ENCODE measurements at regions not wholly inside any gene's neighbourhood (a gene's known extent, or its start where the extent isn't known, plus 50 kb on each side); places are given as distances from the start of the nearest gene placed in this dataset.
"Not testable (repeated sequence)": the region's sequence is repeated elsewhere in the genome, so short reads cannot be mapped to it uniquely, and the experiment has no call there.

DNA sequence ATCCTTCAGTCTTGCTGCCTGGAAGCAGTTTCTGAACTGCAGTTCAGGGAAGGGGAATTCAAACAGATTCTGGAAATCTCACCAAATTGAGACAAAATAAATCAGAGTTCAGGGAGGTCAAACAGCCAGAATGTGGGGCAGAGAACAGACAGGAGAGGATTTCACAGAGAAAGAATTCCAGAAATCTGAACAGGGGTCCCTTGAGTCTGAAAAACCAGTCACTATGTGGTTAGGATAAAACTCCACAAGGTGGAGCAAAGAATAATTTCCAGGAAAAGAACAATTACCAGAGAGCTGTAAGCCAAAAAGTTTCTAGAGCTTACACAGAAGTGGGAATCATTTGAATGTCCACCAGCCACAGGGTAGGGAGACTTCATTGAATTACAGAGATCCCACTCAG lies 84.7 kb downstream of the URB2 start:
- no peak for DNase-seq (ENCODE audit: low spot score)

DNA sequence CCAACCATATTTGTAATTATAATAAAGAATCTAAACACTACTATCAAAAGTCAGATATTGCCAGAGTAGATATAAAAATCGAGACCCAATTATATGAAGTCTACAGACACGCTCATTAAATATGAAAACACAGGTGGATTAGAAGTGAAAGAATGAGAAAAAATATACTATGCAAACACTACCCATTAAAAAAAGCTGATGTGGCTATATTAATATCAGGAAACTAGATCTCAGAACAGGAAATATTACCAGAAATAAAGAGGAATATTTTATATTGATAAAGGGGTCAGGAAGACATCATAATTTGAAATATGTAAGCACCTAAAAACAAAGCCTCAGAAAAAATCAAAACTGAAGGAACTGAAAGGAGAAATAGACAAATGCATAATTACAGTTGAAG lies 88.3 kb downstream of the URB2 start:
- no peak for DNase-seq (ENCODE audit: low spot score)

DNA sequence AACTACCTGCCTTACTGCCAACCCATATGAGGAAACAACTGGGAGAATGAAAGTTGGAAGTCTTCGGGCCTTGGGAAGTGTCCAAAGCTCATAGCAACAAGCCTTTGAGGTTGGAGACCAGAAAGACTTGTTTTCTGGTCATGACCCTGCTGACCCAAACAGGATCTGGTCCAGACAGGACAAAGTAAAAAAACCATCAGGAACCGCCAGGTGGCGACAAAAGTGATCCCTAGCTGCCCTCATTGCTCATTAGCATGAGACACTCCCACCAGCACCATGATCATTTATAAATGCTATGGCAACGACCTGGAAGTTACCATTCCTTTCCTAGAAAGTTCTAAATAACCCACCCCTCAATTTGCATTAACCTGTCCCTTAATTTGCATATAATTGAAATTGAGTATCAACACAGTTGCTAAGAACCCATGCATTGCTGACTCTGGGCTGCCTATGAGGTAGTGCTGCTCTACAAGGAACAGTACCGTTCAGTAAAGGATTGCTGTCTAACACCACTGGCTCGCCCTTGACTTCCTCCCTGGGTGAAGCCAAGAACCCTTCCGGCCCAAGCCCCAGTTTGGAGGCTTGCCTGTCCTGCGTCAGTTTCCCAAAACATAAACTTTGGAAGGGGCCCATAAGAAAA lies 89.0 kb downstream of the URB2 start:
- DNase-seq (ENCODE audit: low spot score): peak; percentile 95

DNA sequence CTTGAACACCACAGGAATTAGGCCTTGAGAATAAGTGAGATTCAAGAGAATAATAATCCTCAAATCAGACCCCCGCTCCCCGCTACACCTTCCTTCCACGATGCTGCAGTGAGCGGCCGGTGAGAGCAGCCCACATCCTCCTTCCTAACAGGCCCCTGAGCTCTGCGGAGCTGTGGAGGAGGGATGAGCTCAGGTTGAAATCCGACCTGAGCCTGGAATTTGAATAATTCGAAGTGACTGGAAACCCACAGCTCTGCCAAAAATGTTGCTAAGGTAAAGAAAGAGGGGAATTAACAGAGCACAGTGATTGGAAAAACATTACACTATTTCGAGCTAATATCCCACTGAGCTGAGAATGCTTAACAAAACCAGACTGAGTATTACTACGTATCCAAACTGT lies 90.0 kb downstream of the URB2 start:
- no peak for DNase-seq (ENCODE audit: low spot score)

DNA sequence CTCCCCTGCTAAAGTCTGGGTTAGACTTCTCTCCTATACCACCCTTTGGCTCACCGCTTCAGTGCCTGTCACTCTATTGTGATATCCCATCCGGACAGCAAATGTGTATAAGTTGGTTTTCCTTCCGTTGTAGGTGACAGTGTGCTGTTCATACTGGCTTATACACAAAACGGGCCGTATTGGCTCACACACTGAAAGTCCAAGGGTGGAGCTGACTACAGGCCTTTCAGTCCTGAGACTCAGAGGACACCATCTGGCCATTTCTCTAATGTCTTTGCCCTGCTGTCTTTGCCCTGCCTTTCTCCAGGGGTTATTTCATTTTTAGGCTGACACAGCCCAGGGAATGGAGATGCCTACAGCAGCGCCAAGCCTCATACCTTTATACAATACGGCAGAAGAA lies 90.7 kb downstream of the URB2 start:
- no peak for DNase-seq (ENCODE audit: low spot score)

DNA sequence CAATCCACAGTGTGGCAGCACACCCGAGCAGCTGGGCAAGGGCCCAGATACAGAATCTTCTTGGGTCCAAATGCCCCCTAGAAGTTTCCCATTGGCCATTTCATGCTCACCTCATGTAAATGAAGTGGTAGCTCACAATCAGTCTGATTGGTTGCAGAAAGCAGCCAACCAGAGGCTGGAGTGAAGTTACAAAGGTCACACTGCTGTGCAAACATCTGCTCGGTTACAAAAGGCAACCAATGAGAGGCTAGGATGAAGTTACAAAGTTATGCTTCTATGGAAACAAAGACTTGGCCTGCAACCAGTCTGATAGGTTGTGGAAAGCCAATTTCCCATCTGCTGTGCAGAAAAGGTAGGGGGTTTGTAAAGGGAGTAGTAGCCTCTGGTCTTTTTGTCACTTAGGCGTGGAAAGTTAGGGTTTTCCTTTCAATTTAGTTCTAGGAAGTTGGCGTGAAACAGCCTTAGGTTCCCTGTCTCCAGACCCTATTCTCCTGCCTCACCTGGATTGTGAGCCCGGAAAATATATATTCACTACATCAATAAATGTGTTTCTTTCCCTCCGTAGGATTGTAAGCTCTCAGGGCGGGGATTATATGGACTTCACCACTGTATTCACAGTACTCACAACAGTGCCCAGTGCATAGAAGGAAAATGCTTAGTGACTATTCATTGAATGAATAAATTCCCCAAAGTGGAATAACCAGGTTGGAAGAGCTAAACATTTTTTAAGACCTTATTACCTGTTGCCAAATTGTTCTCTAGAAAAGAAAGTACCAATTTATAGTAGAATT lies 91.9 kb downstream of the URB2 start:
- DNase-seq (ENCODE audit: low spot score): peak; percentile 14

DNA sequence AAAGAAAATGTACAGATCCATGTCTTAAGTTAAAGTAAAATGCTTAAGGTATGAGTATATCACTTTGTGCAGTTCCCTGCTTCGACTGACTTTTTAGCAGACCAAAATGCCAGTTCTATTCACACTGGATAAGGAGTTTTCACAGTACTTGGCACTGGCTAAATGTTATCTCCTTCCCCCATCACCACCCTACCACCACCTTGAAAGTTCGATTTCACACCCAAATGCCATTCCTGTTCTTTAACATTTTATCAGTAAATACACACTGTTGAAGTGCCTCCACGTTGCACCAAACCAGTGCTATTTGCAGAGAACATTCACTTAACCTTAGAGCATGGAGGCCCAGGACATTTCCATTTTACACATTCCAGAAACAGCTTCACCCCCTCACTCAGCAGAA lies 100.0 kb downstream of the URB2 start:
- DNase-seq (ENCODE audit: low spot score): no peak

DNA sequence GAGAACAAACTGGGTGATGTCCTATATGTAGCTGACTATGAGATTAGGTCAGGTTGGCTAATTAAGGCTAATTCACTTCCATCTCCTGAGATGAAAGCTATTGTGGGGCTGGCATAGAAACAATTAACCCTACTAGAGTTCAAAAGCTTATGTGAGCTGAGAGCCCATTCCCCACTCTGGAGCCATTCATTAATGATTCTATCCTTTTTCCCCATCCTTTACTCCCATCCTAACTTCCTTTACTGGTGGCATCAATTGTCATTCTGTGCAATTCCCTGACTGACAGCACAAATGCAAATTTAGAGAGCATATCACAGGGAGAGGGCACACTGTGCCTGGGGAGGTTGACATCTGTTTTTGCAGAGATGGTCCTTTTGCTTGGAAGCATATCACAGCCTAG lies 103.9 kb downstream of the URB2 start:
- no peak for DNase-seq (ENCODE audit: low spot score)

DNA sequence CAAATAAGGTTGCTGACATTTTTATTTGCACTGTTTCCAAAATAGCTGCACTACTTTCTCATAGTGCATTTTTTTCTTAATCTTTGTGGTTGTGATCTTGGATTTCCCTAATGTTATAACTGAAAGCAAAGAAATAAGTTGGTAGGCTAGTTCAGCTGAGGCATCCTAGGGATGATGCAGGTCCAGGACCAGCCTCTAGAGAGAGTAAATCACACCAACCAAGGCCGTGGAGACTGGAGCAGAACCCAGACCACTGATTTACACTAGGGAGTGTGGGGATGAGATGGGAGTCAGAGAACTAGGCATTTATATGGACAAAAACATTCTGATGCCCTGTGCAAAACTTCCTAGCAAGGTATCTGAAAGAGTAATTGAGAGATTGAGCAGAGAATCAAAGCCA lies 104.5 kb downstream of the URB2 start:
- DNase-seq (ENCODE audit: low spot score): no peak

DNA sequence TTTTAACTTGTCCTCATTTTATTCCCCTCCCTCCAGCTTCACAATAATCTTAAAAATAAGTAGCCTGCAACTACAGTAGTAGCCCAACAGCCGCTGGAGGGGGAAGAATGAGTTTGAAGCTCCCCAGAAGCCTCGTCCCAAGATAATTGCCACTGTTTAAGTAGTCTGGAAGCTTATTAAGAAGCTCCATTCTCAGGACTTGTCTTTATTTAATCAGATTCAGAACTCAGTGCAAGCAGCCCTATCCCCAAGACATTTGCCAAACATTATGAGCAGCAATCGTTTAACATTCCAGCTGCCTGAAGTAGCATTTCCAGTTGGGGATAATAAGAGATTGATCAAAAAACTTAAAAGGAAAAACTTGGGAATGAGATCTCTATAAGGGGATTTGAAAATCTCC lies 106.0 kb downstream of the URB2 start:
- DNase-seq (ENCODE audit: low spot score): no peak

DNA sequence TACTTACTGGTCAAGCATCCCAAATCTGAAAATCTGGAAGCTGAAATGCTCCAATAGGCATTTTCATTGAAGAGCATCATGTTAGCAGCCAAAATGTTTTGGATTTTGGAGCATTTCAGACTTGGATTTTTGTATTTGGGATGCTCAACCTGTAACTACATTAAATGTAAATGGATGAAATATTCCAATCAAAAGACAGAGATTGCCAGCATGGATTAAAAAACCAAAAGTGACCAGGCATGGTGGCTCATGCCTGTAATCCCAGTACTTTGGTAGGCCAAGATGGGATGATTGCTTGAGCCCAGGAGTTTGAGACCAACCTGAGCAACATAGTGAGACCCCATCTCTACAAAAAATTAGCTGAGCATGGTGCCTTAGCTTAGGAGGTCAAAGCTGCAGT lies 110.3 kb downstream of the URB2 start:
- no peak for DNase-seq (ENCODE audit: low spot score)

DNA sequence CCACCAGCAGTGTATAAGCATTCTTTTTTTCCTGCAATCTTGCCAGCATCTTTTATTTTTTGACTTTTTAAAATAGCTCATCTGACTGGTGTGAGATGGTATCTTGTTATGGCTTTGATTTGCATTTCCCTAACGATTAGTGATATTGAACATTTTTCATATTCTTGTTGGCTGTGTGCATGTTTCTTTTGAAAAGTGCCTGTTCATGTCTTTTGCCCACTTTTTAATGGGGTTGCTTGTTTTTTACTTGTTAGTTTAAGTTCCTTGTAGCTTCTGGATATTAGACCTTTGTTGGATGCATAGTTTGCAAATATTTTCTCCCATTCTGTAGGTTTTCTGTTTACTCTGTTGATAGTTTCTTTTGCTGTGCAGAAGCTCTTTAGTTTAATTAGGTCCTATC lies 116.6 kb downstream of the URB2 start:
- not testable (repeated sequence) for DNase-seq (ENCODE audit: low spot score)

DNA sequence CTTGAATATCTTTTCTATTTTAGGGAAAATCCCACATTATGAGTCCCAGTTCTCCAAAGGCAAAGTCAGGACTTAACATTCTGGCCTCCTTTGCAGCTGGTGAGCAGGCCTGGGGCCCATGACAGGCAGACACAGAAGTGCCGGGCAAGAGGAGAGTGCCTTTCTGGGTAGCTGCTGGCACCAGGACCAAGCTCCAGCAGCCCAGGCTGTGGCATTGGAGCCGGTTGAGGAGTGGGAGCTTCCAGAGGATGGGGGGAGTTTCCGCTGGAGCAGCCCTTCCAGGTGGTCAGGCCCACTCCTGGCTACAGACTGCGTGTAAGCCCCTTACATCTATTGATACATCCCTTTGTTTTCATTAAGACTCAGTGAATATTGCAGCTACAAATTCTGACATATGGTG lies 123.9 kb downstream of the URB2 start:
- no peak for DNase-seq (ENCODE audit: low spot score)

DNA sequence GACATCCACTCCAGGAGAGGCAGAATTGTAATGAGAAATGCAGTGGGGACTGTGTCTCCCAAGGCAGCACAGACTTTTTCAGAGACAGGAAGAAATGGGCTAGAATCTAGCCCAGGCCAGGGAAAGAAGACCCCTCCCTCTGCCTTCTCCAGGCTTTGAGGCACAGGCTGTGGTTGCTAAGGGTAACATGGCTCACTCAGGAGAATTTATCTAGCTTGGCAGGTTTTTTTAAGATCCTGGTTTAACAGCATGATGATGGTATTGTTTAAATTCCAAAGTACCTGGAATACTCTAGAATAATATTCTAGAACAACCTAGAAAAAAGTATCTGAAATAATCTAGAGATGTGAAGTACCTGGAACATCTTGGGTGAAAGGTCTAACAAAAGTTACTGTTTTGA lies 125.6 kb downstream of the URB2 start:
- no peak for DNase-seq (ENCODE audit: low spot score)

DNA sequence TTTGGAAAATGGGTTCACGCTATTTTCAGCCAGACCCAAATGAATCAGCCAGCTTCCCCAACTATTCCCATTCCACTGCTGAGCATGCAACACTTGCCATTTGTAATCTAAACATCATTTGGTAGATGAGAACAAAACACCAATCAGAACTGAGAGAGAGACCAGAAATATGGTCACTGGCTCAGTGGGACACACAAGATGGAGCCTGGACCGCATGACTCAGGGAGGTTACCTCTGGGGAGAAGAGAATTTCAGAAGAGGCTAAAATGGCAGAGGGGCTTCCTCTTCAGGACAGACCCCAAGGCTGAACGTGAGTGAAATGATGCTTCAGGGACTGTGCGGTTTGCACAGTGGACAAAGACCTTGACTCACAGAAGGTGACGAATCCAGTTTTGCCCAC lies 126.6 kb downstream of the URB2 start:
- DNase-seq (ENCODE audit: low spot score): no peak

DNA sequence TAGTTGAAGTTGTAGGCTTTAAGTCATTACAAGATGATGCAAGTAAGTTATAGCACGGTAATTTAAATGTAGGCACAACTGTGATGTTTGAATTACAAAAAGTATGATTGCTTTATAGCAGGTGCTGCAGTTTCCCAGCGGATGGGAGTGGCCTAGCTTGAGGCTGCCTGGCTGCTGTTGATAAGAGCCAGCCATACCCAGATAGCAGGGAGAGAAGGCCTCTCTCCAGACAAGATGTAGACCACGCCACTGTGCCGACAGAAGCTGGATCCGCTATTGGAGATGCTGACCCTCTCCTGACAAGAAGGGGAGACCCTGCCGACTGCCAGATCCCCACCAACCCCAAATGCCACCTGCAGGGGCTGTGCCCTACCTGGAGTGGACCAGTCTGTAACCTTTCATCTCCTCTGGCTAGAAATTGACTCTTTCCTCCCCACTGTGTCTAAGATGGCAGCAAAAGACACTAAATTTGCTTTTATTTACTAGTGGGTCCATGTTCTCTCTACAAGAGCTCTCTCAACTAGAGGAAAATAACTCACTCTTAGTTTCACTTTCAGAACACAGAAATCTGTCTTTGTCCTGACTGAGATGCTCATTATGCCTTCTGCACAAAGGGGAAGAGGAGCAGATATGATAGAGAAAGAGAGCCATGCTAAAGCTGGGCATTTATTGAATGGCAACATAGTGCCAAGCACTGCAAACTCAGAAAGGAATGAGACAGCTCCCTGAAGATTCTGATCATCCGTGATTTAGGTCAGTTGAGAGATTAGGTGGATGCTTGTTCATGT lies 127.9 kb downstream of the URB2 start:
- no peak for DNase-seq (ENCODE audit: low spot score)

DNA sequence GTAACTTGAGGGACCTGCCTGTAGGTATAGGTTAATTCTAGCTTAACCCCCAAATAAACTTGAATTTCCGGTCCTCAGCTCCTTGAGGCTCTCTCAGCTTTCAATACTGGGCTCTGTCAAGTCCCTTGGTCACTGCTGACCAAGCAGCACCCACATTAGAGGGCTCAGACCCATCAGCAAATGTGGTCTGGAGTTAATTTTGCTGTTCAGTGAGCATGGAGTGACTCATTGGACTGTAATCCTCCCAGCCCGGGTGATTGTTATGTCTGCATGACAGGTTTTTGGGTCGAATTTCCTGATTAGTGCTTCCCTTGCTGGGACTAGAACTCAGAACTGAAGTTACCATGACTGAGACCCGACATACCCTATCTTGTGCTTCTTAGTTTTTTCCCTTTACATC lies 130.6 kb downstream of the URB2 start:
- no peak for DNase-seq (ENCODE audit: low spot score)

DNA sequence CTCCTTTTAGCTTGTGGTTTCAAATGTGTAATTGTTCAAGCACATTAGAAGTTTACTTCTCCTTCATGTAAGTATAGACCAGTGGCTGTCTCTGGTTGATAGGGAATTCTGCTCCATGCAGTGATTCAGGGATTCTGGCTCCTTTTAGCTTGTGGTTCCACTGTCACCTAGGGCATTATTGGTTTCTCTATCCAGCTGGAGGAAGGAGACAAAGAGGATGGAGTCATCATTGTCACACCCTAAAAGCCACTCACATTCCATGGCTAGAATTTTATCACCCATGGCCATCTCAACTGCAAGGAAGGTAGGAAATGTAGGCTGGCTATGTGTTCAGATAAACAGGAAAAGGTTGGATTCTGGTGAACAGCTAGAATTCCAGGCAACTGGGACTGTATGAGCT lies 131.2 kb downstream of the URB2 start:
- DNase-seq (ENCODE audit: low spot score): no peak

DNA sequence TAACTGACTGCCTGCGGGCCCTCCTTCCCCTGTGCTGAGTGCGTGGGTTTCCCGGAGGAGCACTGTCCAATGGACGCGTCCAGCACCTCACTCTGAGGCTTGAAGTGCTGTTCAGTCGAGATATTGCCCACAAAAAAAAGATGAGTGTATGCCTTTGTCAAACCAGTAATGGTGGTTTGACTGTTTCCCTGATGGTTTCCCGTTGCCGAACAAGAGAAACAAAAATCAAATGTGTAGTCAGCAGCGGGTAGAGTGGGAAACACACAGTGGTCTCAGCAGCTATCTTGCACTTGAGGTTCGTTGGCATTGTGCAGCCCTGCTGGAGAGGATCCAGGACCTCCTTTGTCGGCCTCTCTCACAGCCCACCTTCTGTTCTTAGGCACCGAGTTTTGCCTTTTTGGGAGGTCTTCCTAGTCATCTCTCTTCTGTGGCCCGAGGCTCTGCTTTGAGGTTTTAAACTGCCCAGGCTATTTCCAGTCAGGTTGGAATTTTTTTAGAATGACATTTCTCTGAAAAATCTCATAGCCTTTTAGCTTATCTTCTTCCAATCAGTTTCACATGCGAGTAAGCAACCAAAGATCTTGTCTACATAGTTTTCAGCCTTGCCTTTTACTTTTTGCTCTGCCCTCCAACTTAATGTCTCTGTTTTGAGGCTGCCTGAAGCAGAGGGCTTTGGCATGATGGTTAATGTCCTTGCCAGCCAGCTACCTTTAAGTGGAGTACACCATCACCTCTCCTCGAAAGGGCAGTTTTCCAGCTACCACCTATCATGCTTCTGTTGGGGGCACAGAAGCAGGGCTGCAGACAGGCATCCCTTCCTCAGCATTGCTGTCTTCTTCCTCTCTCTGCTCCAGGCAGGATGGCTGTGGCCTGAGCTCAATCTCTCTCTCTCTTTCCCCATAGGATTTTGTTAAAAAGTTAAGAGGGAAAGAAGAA lies 132.3 kb downstream of the URB2 start:
- DNase-seq (ENCODE audit: low spot score): no peak

DNA sequence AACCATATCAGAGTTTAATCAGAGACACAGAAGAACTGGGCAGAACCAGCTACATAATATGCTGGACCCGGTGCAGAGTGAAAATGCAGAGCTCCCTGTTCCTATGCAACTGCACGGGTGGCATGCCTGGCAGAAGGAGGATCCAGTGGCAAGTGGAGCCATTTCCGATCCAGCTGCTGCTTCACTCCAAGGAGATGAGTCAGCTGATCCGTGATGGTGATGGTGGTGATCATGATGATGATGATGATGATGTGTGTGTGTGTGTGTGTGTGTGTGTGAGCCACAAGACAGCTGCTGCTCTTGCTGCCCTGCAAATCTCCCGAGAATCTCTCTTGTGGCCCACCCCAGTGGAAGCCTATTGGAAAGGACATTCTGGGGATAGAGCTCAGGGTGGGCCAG lies 133.0 kb downstream of the URB2 start:
- DNase-seq (ENCODE audit: low spot score): no peak

DNA sequence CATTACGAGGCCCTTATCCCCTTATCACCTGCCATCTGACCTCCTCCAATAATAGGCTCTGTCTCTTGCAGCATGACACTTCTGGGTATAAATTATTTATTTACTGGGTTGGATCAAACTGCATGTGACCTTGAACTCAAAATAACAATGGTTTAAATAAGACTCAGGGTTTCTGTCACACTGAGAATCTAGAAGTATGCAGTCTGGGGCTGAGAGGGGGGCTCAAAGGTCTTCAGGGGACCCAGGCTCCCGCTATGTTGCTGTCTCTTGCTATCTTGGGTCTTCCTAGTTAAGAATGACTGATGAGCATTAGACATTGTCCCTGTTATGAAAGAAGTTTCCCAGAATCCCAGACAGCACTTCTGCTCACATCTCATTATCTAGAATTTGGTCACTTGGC lies 133.5 kb downstream of the URB2 start:
- no peak for DNase-seq (ENCODE audit: low spot score)

Data from HT-29 (cell line).